ENCODE measurements at regions not wholly inside any gene's neighbourhood (a gene's known extent, or its start where the extent isn't known, plus 50 kb on each side); places are given as distances from the start of the nearest gene placed in this dataset.

GRCh38 chr10:15451137-15452094, 80.3 kb upstream of the FAM171A1 start:
- Histone ChIP-seq H3K36me3 (ENCODE audit: low read depth) (no peaks in the 10 kb centered on the region), H3K27ac (no peak overlapping the region), H3K9me3 (ENCODE audit: low read depth) (no peaks in the 10 kb centered on the region), H3K27me3 (replicated peaks; ENCODE audit: insufficient read depth) (peaks cover 7% of the 10 kb centered on the region; the same call in 1 of the 2 replicates), H3K9me2 (ENCODE audit: insufficient read depth) (no peaks in the 10 kb centered on the region), H3F3A (ENCODE audit: insufficient read depth) (no peaks in the 10 kb centered on the region), H4K20me1 (ENCODE audit: insufficient read depth) (no peaks in the 10 kb centered on the region), H2AFZ (no peak overlapping the region), H3K4me3 (no peak overlapping the region), H3K4me1 (ENCODE audit: insufficient read depth) (no peaks in the 10 kb centered on the region), H3K79me2 (ENCODE audit: insufficient read depth) (no peaks in the 10 kb centered on the region), H3K9ac (no peak overlapping the region), H3K4me2 (ENCODE audit: unreplicated experiment) (no peak overlapping the region)
- in situ Hi-C loops (cut with MboI): no loop called here
- WGBS, 2 experiments (ENCODE audit: low coverage in 1 of 2, low lambda C conversion rate in 2 of 2, missing lambda C conversion rate in 2 of 2): 31 to 35% methylated on average over 5 of the region's 5 CpGs
- TF ChIP-seq EZH2phosphoT487 (IDR thresholded peaks at IDR 0.05; ENCODE audit: insufficient read depth, low read depth) (no peak), EZH2 (IDR thresholded peaks at IDR 0.05; ENCODE audit: insufficient read depth, poor library complexity, severe bottlenecking) (no peak)
- no peak for DNase-seq

DNA sequence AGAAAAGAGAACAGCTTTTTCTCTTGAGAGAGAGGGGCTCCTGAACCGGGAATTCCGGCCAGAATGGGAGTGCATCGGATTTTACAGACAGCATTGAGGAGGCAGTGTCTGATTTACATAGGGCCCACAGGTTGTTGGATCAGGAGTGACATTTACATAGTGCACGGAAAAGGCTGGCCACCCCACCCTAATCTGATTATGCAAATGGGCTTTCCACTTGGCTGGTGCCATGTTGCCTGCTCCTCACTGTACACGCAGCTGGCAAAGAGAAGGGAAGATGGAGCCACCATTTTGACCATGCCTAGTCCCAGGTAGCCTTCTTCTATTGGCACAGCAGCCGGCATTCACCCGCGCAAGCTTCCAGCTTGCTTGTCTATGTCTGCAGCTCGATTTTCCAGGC, 77.5 kb upstream of the FAM171A1 start:
- Histone ChIP-seq H3K4me3 (no peak overlapping the region), H2AFZ (no peak overlapping the region), H3K4me1 (ENCODE audit: insufficient read depth) (no peaks in the 10 kb centered on the region), H3K9ac (no peak overlapping the region), H3K4me2 (ENCODE audit: unreplicated experiment) (no peak overlapping the region), H3K27ac (no peak overlapping the region), H3K36me3 (ENCODE audit: low read depth) (no peaks in the 10 kb centered on the region), H3F3A (ENCODE audit: insufficient read depth) (no peaks in the 10 kb centered on the region), H3K27me3 (replicated peaks; ENCODE audit: insufficient read depth) (peaks cover 7% of the 10 kb centered on the region; the same call in 1 of the 2 replicates), H3K9me3 (ENCODE audit: low read depth) (no peaks in the 10 kb centered on the region), H3K79me2 (ENCODE audit: insufficient read depth) (no peaks in the 10 kb centered on the region), H4K20me1 (ENCODE audit: insufficient read depth) (no peaks in the 10 kb centered on the region), H3K9me2 (ENCODE audit: insufficient read depth) (no peaks in the 10 kb centered on the region)
- TF ChIP-seq EZH2 (IDR thresholded peaks at IDR 0.05; ENCODE audit: insufficient read depth, poor library complexity, severe bottlenecking): no peak
- no peak for TF ChIP-seq EZH2phosphoT487 (IDR thresholded peaks at IDR 0.05; ENCODE audit: insufficient read depth, low read depth)
- DNase-seq: no peak
- 87 to 91% methylated on average over 9 of the region's 9 CpGs for WGBS, 2 experiments (ENCODE audit: low coverage in 1 of 2, low lambda C conversion rate in 2 of 2, missing lambda C conversion rate in 2 of 2)
- in situ Hi-C loops (cut with MboI): no loop called here

DNA sequence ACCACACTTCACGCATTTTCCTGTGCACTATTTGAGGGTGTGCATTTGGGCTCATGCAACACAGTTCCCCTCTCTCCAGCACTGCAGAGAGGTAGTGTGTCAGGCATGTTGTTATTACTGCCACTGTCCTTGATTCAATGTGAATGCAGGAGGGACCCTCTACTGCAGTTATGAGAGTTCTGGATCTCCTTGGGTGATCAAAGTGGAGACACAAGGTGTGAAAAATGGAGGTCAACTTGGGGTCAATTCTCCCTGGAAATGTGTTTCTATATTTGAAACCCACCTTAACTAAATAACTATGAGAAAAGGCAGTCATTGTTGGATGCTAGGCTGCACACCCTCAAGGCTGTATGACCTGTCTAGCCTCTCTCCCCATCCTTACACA, 73.9 kb upstream of the FAM171A1 start:
- Histone ChIP-seq H3K4me2 (ENCODE audit: unreplicated experiment) (no peak overlapping the region), H3K79me2 (ENCODE audit: insufficient read depth) (no peaks in the 10 kb centered on the region), H3F3A (ENCODE audit: insufficient read depth) (no peaks in the 10 kb centered on the region), H3K36me3 (ENCODE audit: low read depth) (no peaks in the 10 kb centered on the region), H3K9me2 (ENCODE audit: insufficient read depth) (no peaks in the 10 kb centered on the region), H2AFZ (no peak overlapping the region), H4K20me1 (ENCODE audit: insufficient read depth) (no peaks in the 10 kb centered on the region), H3K9me3 (ENCODE audit: low read depth) (no peaks in the 10 kb centered on the region), H3K9ac (no peak overlapping the region), H3K27me3 (replicated peaks; ENCODE audit: insufficient read depth) (no peaks in the 10 kb centered on the region), H3K4me1 (ENCODE audit: insufficient read depth) (no peaks in the 10 kb centered on the region; the same call in 1 of the 2 replicates), H3K4me3 (no peak overlapping the region), H3K27ac (no peak overlapping the region)
- no peak for DNase-seq
- TF ChIP-seq EZH2 (IDR thresholded peaks at IDR 0.05; ENCODE audit: insufficient read depth, poor library complexity, severe bottlenecking) (no peak), EZH2phosphoT487 (IDR thresholded peaks at IDR 0.05; ENCODE audit: insufficient read depth, low read depth) (no peak)
- 41 to 72% methylated on average over 1 of the region's 1 CpG for WGBS, 2 experiments (ENCODE audit: low coverage in 1 of 2, low lambda C conversion rate in 2 of 2, missing lambda C conversion rate in 2 of 2)
- in situ Hi-C loops (cut with MboI): no loop called here

DNA sequence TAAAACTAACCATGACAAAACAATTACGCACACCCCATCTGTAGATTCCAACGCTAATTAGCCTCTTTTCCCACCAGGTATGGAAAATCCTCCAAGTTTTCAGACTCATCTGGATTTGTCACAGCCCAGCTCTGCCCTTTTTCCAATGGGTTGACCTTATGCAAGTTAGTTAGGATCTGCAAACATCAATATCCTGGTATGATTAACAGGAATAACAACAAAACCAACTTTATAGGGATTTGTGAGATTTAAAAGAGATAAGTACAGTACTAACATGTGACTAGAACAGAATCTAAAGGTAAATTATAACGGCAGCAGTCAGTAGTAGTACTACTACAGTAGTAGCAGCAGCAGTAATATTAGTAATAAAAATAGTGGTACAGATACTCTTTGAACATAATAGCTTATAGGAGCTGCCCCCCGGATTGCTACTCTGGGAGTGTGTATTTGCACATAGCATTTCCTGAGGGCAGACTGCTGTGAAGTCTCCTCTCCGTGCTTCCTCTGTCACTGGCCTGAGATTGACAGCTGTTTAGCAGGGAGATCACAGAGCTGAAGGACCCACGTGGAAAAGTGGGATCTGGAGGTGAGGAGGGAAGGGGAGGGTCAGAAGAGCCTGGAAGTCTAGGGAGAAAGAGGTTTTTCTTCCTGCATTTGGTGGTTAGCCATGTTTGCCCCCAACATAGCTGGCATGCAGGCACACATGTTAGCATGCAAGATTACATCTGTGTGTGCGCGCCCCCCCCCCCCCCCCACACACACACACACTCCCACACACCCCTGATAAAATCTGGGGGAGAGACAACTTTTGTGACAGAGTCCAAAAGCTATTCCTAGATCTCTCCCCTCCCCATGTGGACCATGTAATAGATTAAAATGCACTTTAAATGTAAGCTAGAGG, 73.3 kb upstream of the FAM171A1 start:
- in situ Hi-C loops (cut with MboI): no loop called here
- Histone ChIP-seq H3K4me3 (no peak overlapping the region), H3K27ac (no peak overlapping the region), H3K9me2 (ENCODE audit: insufficient read depth) (no peaks in the 10 kb centered on the region), H3K9ac (no peak overlapping the region), H3K27me3 (replicated peaks; ENCODE audit: insufficient read depth) (no peaks in the 10 kb centered on the region), H3K9me3 (ENCODE audit: low read depth) (no peaks in the 10 kb centered on the region), H3K4me2 (ENCODE audit: unreplicated experiment) (no peak overlapping the region), H3F3A (ENCODE audit: insufficient read depth) (no peaks in the 10 kb centered on the region), H3K79me2 (ENCODE audit: insufficient read depth) (no peaks in the 10 kb centered on the region), H4K20me1 (ENCODE audit: insufficient read depth) (no peaks in the 10 kb centered on the region), H2AFZ (no peak overlapping the region), H3K36me3 (ENCODE audit: low read depth) (no peaks in the 10 kb centered on the region), H3K4me1 (ENCODE audit: insufficient read depth) (no peaks in the 10 kb centered on the region; the same call in 1 of the 2 replicates)
- no peak for DNase-seq
- WGBS, 2 experiments (ENCODE audit: low coverage in 1 of 2, low lambda C conversion rate in 2 of 2, missing lambda C conversion rate in 2 of 2): 68 to 75% methylated on average over 7 to 8 of the region's 8 CpGs
- TF ChIP-seq EZH2 (IDR thresholded peaks at IDR 0.05; ENCODE audit: insufficient read depth, poor library complexity, severe bottlenecking) (no peak), EZH2phosphoT487 (IDR thresholded peaks at IDR 0.05; ENCODE audit: insufficient read depth, low read depth) (no peak)

Data from GM23248 (cell line).